ENCODE measurements at regions not wholly inside any gene's neighbourhood (a gene's known extent, or its start where the extent isn't known, plus 50 kb on each side); places are given as distances from the start of the nearest gene placed in this dataset.

DNA sequence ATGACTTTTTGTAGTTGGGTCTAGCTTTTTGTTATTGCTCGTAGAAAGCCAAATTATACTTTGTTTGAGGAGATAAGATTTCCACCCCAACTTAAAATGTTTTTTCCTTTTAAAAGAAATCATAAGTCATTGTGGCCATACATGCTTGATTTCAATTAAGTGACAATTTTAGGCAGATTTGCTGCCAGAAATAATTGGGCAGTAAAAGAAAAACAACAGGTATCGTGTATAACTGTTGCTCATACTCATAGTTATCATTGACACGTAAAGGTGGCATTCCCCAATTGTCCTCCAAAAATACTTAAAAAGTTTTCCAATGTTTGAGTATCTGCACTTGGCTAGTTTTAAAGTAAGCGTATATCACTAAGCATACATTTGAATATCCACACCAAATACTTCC lies 313.0 kb downstream of the TEX29 start:
- no peaks in the 10 kb centered on the region for H3K9me2 ChIP-seq (replicated peaks; ENCODE audit: insufficient read depth, low read length)
- H3K9me3 ChIP-seq (replicated peaks; ENCODE audit: insufficient read depth, low read length): no peaks in the 10 kb centered on the region
- H3K27me3 ChIP-seq (replicated peaks; ENCODE audit: insufficient read depth, low read length): no peaks in the 10 kb centered on the region
- no peak overlapping the region for H3K4me3 ChIP-seq (ENCODE audit: low read length)
- TF ChIP-seq CTCF (IDR thresholded peaks at IDR 0.05; ENCODE audit: low read length): no peak
- H4K20me1 ChIP-seq (ENCODE audit: insufficient read depth, low read length): no peaks in the 10 kb centered on the region
- H3K4me1 ChIP-seq (ENCODE audit: low read length): no peaks in the 10 kb centered on the region
- no peak overlapping the region for H3K27ac ChIP-seq (ENCODE audit: low read length)
- no peaks in the 10 kb centered on the region for H3K79me2 ChIP-seq (ENCODE audit: low read length)
- H2AFZ ChIP-seq (ENCODE audit: low read length): no peak overlapping the region
- DNase-seq: no peak
- H3K36me3 ChIP-seq (replicated peaks; ENCODE audit: insufficient read depth, low read length): no peaks in the 10 kb centered on the region
- H3F3A ChIP-seq (ENCODE audit: insufficient read depth, low read length): no peaks in the 10 kb centered on the region
- no peak overlapping the region for H3K9ac ChIP-seq (ENCODE audit: low read length)
- H3K4me2 ChIP-seq (ENCODE audit: low read depth, low read length): no peak overlapping the region

GRCh38 chr13:111634410-111634809 lies 314.0 kb downstream of the TEX29 start:
- Histone ChIP-seq H3F3A (ENCODE audit: insufficient read depth, low read length) (no peaks in the 10 kb centered on the region), H3K4me3 (ENCODE audit: low read length) (no peak overlapping the region), H3K9me2 (replicated peaks; ENCODE audit: insufficient read depth, low read length) (no peaks in the 10 kb centered on the region), H2AFZ (ENCODE audit: low read length) (no peak overlapping the region), H3K27me3 (replicated peaks; ENCODE audit: insufficient read depth, low read length) (no peaks in the 10 kb centered on the region), H3K9me3 (replicated peaks; ENCODE audit: insufficient read depth, low read length) (no peaks in the 10 kb centered on the region), H3K9ac (ENCODE audit: low read length) (no peak overlapping the region), H3K27ac (ENCODE audit: low read length) (no peak overlapping the region), H3K4me2 (ENCODE audit: low read depth, low read length) (no peak overlapping the region), H3K36me3 (replicated peaks; ENCODE audit: insufficient read depth, low read length) (no peaks in the 10 kb centered on the region), H4K20me1 (ENCODE audit: insufficient read depth, low read length) (no peaks in the 10 kb centered on the region), H3K79me2 (ENCODE audit: low read length) (no peaks in the 10 kb centered on the region), H3K4me1 (ENCODE audit: low read length) (no peaks in the 10 kb centered on the region)
- no peak for DNase-seq
- TF ChIP-seq EZH2phosphoT487 (IDR thresholded peaks at IDR 0.05; ENCODE audit: low read length) (no peak), CTCF (IDR thresholded peaks at IDR 0.05; ENCODE audit: low read length) (no peak), EZH2 (optimal IDR thresholded peaks at IDR 0.05; ENCODE audit: low read depth, low read length) (no peak)

DNA sequence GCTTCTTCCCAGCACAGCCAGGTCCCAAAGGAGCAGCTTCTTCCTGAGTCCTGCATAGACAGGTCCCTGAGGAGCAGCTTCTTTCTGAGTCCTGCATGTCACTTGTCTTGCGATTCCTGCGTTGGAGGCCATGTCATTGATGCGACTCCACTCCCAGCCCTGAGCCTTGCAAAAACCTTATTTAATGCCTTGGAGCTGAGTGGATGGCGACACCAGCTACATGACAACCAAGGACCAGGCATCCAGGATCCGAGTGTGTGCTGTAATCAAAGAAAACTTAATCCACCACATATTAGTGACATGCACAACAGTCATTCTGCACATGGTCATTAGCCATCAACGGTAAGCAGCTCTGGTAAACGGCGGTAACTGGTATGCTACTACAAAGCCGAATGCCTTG lies 315.8 kb downstream of the TEX29 start:
- Histone ChIP-seq H2AFZ (ENCODE audit: low read length) (no peak overlapping the region), H3K9me3 (replicated peaks; ENCODE audit: insufficient read depth, low read length) (no peaks in the 10 kb centered on the region), H3K4me2 (ENCODE audit: low read depth, low read length) (no peak overlapping the region), H3K27me3 (replicated peaks; ENCODE audit: insufficient read depth, low read length) (no peaks in the 10 kb centered on the region), H3F3A (ENCODE audit: insufficient read depth, low read length) (no peaks in the 10 kb centered on the region), H3K79me2 (ENCODE audit: low read length) (no peaks in the 10 kb centered on the region), H3K4me3 (ENCODE audit: low read length) (no peak overlapping the region), H3K4me1 (ENCODE audit: low read length) (no peaks in the 10 kb centered on the region), H3K9ac (ENCODE audit: low read length) (no peak overlapping the region), H4K20me1 (ENCODE audit: insufficient read depth, low read length) (no peaks in the 10 kb centered on the region), H3K9me2 (replicated peaks; ENCODE audit: insufficient read depth, low read length) (no peaks in the 10 kb centered on the region), H3K36me3 (replicated peaks; ENCODE audit: insufficient read depth, low read length) (no peaks in the 10 kb centered on the region), H3K27ac (ENCODE audit: low read length) (no peak overlapping the region)
- TF ChIP-seq CTCF (IDR thresholded peaks at IDR 0.05; ENCODE audit: low read length): no peak
- no peak for TF ChIP-seq EZH2 (optimal IDR thresholded peaks at IDR 0.05; ENCODE audit: low read depth, low read length)
- no peak for TF ChIP-seq EZH2phosphoT487 (IDR thresholded peaks at IDR 0.05; ENCODE audit: low read length)
- DNase-seq: no peak

DNA sequence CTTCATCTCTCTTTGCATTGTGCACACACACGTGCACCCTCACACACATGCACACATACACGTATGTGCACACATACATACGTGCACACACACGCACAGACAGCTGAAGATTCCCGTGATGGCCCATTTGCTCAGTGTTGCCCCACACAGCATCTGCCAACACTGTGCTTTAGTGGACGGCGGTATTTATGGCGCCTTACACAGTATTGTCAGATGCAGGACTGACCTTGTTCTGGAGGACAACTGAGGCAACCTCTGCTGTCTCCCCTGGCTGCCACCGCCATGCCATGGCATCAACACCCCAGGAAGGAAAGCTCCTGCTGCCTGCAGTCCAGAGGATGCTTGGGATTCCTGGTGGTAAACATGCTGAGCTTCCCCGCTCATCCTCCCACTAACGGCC lies 316.4 kb downstream of the TEX29 start:
- Histone ChIP-seq H3K79me2 (ENCODE audit: low read length) (no peaks in the 10 kb centered on the region), H3K4me3 (ENCODE audit: low read length) (no peak overlapping the region), H3F3A (ENCODE audit: insufficient read depth, low read length) (no peaks in the 10 kb centered on the region), H3K36me3 (replicated peaks; ENCODE audit: insufficient read depth, low read length) (no peaks in the 10 kb centered on the region), H3K27me3 (replicated peaks; ENCODE audit: insufficient read depth, low read length) (no peaks in the 10 kb centered on the region), H3K4me1 (ENCODE audit: low read length) (no peaks in the 10 kb centered on the region), H3K9me3 (replicated peaks; ENCODE audit: insufficient read depth, low read length) (no peaks in the 10 kb centered on the region), H4K20me1 (ENCODE audit: insufficient read depth, low read length) (no peaks in the 10 kb centered on the region), H3K9me2 (replicated peaks; ENCODE audit: insufficient read depth, low read length) (no peaks in the 10 kb centered on the region), H3K9ac (ENCODE audit: low read length) (no peak overlapping the region), H3K4me2 (ENCODE audit: low read depth, low read length) (no peak overlapping the region), H3K27ac (ENCODE audit: low read length) (no peak overlapping the region), H2AFZ (ENCODE audit: low read length) (no peak overlapping the region)
- TF ChIP-seq EZH2phosphoT487 (IDR thresholded peaks at IDR 0.05; ENCODE audit: low read length): no peak
- TF ChIP-seq CTCF (IDR thresholded peaks at IDR 0.05; ENCODE audit: low read length): no peak
- TF ChIP-seq EZH2 (optimal IDR thresholded peaks at IDR 0.05; ENCODE audit: low read depth, low read length): no peak
- DNase-seq: no peak
